Activated B cell treated with CpG ODN at 0.5 μM for 24 hours (primary cell): ENCODE measurements at regions not wholly inside any gene's neighbourhood (a gene's known extent, or its start where the extent isn't known, plus 50 kb on each side); places are given as distances from the start of the nearest gene placed in this dataset.

Source experiments
- ATAC-seq: fragments of 200-7000 bp; cut with Tn5 transposase; one replicate; pipeline ENCODE4 v1.10.0; 2021; ENCODE audit warnings: low read depth, mild to moderate bottlenecking, moderate library complexity
- CTCF ChIA-PET: fragments of 350-600 bp; sonication (Branson Sonifier 250); formaldehyde crosslinking; loops from one replicate; lab custom pipeline; 2021; ENCODE audit warnings: antibody characterized with exemption; lab: Charles Lee
- POLR2A ChIA-PET: fragments of 350-600 bp; sonication (Branson Sonifier 250); formaldehyde crosslinking; loops from one replicate; lab custom pipeline; 2021; ENCODE audit warnings: antibody characterized with exemption; lab: Charles Lee
- DNase-seq: peaks from one replicate; pipeline ENCODE4 v3.0.0; 2022
- H3K27ac Mint-ChIP-seq: one replicate; pipeline ENCODE4 v1.8.0; 2020; ENCODE audit warnings: mixed read lengths
- H3K27me3 Mint-ChIP-seq: one replicate; pipeline ENCODE4 v1.8.0; 2021; ENCODE audit warnings: mixed read lengths
- H3K36me3 Mint-ChIP-seq: one replicate; pipeline ENCODE4 v1.8.0; 2021; ENCODE audit warnings: low read depth, mixed read lengths
- H3K4me1 Mint-ChIP-seq: one replicate; pipeline ENCODE4 v1.8.0; 2021; ENCODE audit warnings: mixed read lengths
- H3K4me3 Mint-ChIP-seq: one replicate; pipeline ENCODE4 v1.8.0; 2020; ENCODE audit warnings: mild to moderate bottlenecking, mixed read lengths
- H3K9me3 Mint-ChIP-seq: one replicate; pipeline ENCODE4 v1.8.0; 2020; ENCODE audit warnings: mixed read lengths
- intact Hi-C: fragments of 100-400 bp; cut with micrococcal nuclease; formaldehyde crosslinking; loops from one replicate; pipeline ENCODE4 v1.15.1; 2024
- TF ChIP-seq, protein P1 (sequence below): fragments of 200-600 bp; IDR thresholded peaks from one replicate; pipeline ENCODE4 v1.8.0; 2022; ENCODE audit warnings: antibody characterized with exemption, mild to moderate bottlenecking

DNA sequence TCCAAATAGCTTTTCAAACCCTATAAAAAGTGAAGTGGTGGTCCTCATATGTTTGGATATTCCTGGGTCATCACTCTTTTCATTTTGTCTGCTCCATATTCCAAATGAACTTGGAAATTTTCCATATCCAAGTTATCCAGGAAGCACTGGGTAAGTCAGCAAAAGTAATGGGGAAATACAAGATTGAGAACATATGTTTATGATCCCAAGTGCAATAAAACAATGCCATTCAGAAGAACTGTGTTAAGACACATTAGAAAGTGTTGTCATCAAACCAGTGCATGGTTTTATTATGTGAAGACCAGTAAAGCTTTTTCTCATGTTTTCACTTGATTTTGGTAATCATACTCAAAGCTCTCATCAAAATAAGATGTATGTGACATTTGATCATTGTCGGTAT is 363.4 kb downstream of the RPRM start:
- ATAC-seq (no peak), DNase-seq (no peak)
- H3K4me3 Mint-ChIP-seq: no peak overlapping the region
- peaks cover 2% of the 10 kb centered on the region for H3K9me3 Mint-ChIP-seq
- TF ChIP-seq, protein P1, sequence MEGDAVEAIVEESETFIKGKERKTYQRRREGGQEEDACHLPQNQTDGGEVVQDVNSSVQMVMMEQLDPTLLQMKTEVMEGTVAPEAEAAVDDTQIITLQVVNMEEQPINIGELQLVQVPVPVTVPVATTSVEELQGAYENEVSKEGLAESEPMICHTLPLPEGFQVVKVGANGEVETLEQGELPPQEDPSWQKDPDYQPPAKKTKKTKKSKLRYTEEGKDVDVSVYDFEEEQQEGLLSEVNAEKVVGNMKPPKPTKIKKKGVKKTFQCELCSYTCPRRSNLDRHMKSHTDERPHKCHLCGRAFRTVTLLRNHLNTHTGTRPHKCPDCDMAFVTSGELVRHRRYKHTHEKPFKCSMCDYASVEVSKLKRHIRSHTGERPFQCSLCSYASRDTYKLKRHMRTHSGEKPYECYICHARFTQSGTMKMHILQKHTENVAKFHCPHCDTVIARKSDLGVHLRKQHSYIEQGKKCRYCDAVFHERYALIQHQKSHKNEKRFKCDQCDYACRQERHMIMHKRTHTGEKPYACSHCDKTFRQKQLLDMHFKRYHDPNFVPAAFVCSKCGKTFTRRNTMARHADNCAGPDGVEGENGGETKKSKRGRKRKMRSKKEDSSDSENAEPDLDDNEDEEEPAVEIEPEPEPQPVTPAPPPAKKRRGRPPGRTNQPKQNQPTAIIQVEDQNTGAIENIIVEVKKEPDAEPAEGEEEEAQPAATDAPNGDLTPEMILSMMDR: no peak
- ChIA-PET POLR2A (no interaction called here), CTCF (no interaction called here)
- no peak overlapping the region for H3K27ac Mint-ChIP-seq
- intact Hi-C loops: no loop called here
- no peaks in the 10 kb centered on the region for H3K27me3 Mint-ChIP-seq
- no peaks in the 10 kb centered on the region for H3K4me1 Mint-ChIP-seq
- H3K36me3 Mint-ChIP-seq: no peaks in the 10 kb centered on the region

- ATAC-seq (no peak), DNase-seq (no peak)
- H3K4me1 Mint-ChIP-seq: no peaks in the 10 kb centered on the region
- H3K36me3 Mint-ChIP-seq: no peaks in the 10 kb centered on the region
- no peaks in the 10 kb centered on the region for H3K27me3 Mint-ChIP-seq
- H3K27ac Mint-ChIP-seq: no peak overlapping the region
- TF ChIP-seq, protein P1: no peak
- CTCF ChIA-PET: no interaction called here
- H3K9me3 Mint-ChIP-seq: no peaks in the 10 kb centered on the region
- POLR2A ChIA-PET: no interaction called here
- intact Hi-C loops: no loop called here
- H3K4me3 Mint-ChIP-seq: no peak overlapping the region
These were observed 368.1 kb downstream of the RPRM start for GRCh38 chr2:153110486-153110885.

GRCh38 chr2:153109793-153110192 is 368.8 kb downstream of the RPRM start:
- H3K27ac Mint-ChIP-seq: no peak overlapping the region
- H3K9me3 Mint-ChIP-seq: no peaks in the 10 kb centered on the region
- intact Hi-C loops: no loop called here
- TF ChIP-seq, protein P1: no peak
- no peaks in the 10 kb centered on the region for H3K27me3 Mint-ChIP-seq
- DNase-seq: no peak
- no peak for ATAC-seq
- POLR2A ChIA-PET: no interaction called here
- H3K4me3 Mint-ChIP-seq: no peak overlapping the region
- no peaks in the 10 kb centered on the region for H3K4me1 Mint-ChIP-seq
- H3K36me3 Mint-ChIP-seq: no peaks in the 10 kb centered on the region
- CTCF ChIA-PET: no interaction called here

- DNase-seq: no peak
- TF ChIP-seq, protein P1: no peak
- ATAC-seq: no peak
- no peak overlapping the region for H3K4me3 Mint-ChIP-seq
- POLR2A ChIA-PET: no interaction called here
- H3K27me3 Mint-ChIP-seq: no peaks in the 10 kb centered on the region
- H3K9me3 Mint-ChIP-seq: no peaks in the 10 kb centered on the region
- intact Hi-C loops: no loop called here
- H3K27ac Mint-ChIP-seq: no peak overlapping the region
- H3K4me1 Mint-ChIP-seq: no peaks in the 10 kb centered on the region
- no peaks in the 10 kb centered on the region for H3K36me3 Mint-ChIP-seq
- CTCF ChIA-PET: no interaction called here
These were observed 371.6 kb downstream of the RPRM start for GRCh38 chr2:153106802-153107477.

DNA sequence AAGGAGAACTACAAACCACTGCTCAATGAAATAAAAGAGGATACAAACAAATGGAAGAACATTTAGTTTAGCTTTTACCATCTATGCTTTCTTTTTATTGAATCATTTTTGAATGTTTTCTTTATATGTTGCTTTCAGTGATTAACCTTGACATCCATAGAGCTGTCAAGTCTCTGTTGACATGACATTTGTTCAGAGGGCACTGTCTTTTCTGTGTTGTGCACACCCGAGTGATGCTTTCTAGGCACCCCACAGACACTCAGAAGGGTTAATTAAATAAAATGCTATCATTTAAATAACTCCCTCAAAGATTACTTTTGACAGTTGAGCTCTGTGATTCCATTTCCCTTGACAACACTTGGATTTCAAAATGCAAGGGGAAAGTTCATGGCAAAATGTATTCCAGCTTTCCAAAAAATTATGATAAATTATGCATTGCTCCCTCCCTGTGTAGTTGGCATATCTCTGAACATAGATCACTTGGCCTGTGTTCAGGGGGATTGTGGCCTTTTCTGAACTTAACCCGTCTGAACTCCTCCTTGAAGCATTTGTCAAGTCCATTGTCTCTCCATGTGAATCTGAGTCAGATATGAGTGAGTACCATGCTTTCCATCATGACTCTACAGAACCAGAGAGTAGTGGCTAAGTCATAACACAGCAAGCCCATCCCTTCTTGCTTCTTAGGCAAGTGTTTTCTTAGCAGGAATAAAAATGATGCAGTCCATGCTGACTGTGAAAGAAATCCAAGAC is 372.6 kb downstream of the RPRM start:
- H3K4me3 Mint-ChIP-seq: no peak overlapping the region
- no peak for DNase-seq
- H3K9me3 Mint-ChIP-seq: no peaks in the 10 kb centered on the region
- H3K36me3 Mint-ChIP-seq: no peaks in the 10 kb centered on the region
- no peaks in the 10 kb centered on the region for H3K4me1 Mint-ChIP-seq
- no peak overlapping the region for H3K27ac Mint-ChIP-seq
- H3K27me3 Mint-ChIP-seq: no peaks in the 10 kb centered on the region
- intact Hi-C loops: no loop called here
- no peak for ATAC-seq
- ChIA-PET CTCF (no interaction called here), POLR2A (no interaction called here)
- TF ChIP-seq, protein P1: no peak
